H1 (cell line): ENCODE measurements at regions not wholly inside any gene's neighbourhood (a gene's known extent, or its start where the extent isn't known, plus 50 kb on each side); places are given as distances from the start of the nearest gene placed in this dataset.

ENCODE experiments used
- CTCF ChIA-PET: fragments of 300-600 bp; sonication (Branson Sonifier 250); formaldehyde crosslinking; loops from one replicate; lab custom pipeline; 2021; ENCODE audit not compliant: partially characterized antibody; lab: Charles Lee
- POLR2A ChIA-PET: fragments of 300-600 bp; sonication (Branson Sonifier 250); formaldehyde crosslinking; loops from one replicate; lab custom pipeline; 2021; ENCODE audit warnings: inconsistent platforms; ENCODE audit not compliant: partially characterized antibody; lab: Charles Lee
- DNase-seq, 2 experiments: peaks; one replicate each; pipeline versions ENCODE4 v3.0.0 to v3.0.0-alpha.2; 2010 to 2022; ENCODE audit warnings: low spot score in 2 of 2, low read depth in 1 of 2, mixed read lengths in 1 of 2
- FAIRE-seq: peaks from 2 replicates; lab custom pipeline; 2011; peaks lifted over from hg19 to GRCh38; lab: Jason Lieb, UNC
- H2AFZ ChIP-seq: 2 replicates; pipeline ENCODE4 v1.8.1; 2012; ENCODE audit warnings: low read length, inconsistent platforms
- H2AK5ac ChIP-seq: 2 replicates; pipeline ENCODE4 v1.6.1; 2013; ENCODE audit warnings: low read depth, low read length
- H2BK120ac ChIP-seq: replicated peaks from 2 replicates; pipeline ENCODE3; 2013; ENCODE audit warnings: low read depth, low read length, inconsistent platforms
- H2BK12ac ChIP-seq: 2 replicates; pipeline ENCODE4 v1.6.1; 2013; ENCODE audit warnings: low read depth, low read length
- H2BK15ac ChIP-seq: 2 replicates; pipeline ENCODE4 v1.6.1; 2013; ENCODE audit warnings: low read length
- H2BK20ac ChIP-seq: 2 replicates; pipeline ENCODE4 v1.6.1; 2013; ENCODE audit warnings: low read length
- H2BK5ac ChIP-seq: 2 replicates; pipeline ENCODE4 v1.6.1; 2013; ENCODE audit warnings: low read depth, low read length
- H3K14ac ChIP-seq: 2 replicates; pipeline ENCODE4 v1.6.1; 2013; ENCODE audit warnings: inconsistent platforms; ENCODE audit not compliant: insufficient read length
- H3K18ac ChIP-seq: 2 replicates; pipeline ENCODE4 v1.6.1; 2013; ENCODE audit warnings: low read length; ENCODE audit errors: extremely low read depth
- H3K23ac ChIP-seq: 2 replicates; pipeline ENCODE4 v1.6.1; 2013; ENCODE audit warnings: inconsistent platforms; ENCODE audit not compliant: insufficient read length
- H3K23me2 ChIP-seq: 2 replicates; pipeline ENCODE4 v1.6.1; 2013; ENCODE audit warnings: low read depth, low read length
- H3K27ac ChIP-seq: 2 replicates; pipeline ENCODE4 v1.6.1; 2011; ENCODE audit warnings: low read depth, low read length, inconsistent platforms
- H3K27me3 ChIP-seq, 4 experiments: replicated peaks in 1 of 4; 1 replicate in 1 of 4; 2 replicates in 3 of 4; pipeline versions ENCODE4 v1.6.1 to v1.8.1; 2011 to 2013; ENCODE audit warnings: low read length in 3 of 4, mild to moderate bottlenecking in 3 of 4, inconsistent platforms in 2 of 4, mixed read lengths in 2 of 4, moderate library complexity in 1 of 4; ENCODE audit not compliant: control insufficient read depth in 3 of 4, insufficient read depth in 3 of 4; ENCODE audit errors: extremely low read depth in 1 of 4
- H3K36me3 ChIP-seq, 4 experiments: 2 replicates each; pipeline versions ENCODE4 v1.6.1 to v1.8.1; 2011 to 2013; ENCODE audit warnings: mild to moderate bottlenecking in 4 of 4, low read length in 3 of 4, moderate library complexity in 2 of 4, control low read depth in 1 of 4, inconsistent platforms in 1 of 4; ENCODE audit not compliant: insufficient read depth in 4 of 4, control insufficient read depth in 2 of 4
- H3K4ac ChIP-seq: replicated peaks from 2 replicates; pipeline ENCODE3; 2013; ENCODE audit warnings: low read length, low read depth, mixed read lengths, inconsistent platforms; ENCODE audit not compliant: insufficient read length
- H3K4me1 ChIP-seq, 4 experiments: replicated peaks in 1 of 4; 1 replicate in 1 of 4; 2 replicates in 3 of 4; pipeline versions ENCODE4 v1.6.1 to v1.8.1; 2011 to 2013; ENCODE audit warnings: low read length in 3 of 4, inconsistent platforms in 2 of 4, mixed read lengths in 1 of 4; ENCODE audit not compliant: insufficient read depth in 4 of 4, control insufficient read depth in 3 of 4
- H3K4me2 ChIP-seq, 2 experiments: 2 replicates each; pipeline versions ENCODE4 v1.6.1 to v1.8.1; 2011 to 2013; ENCODE audit warnings: low read depth in 2 of 2, low read length in 2 of 2, control low read depth in 1 of 2, inconsistent platforms in 1 of 2, mild to moderate bottlenecking in 1 of 2; ENCODE audit not compliant: insufficient read depth in 1 of 2
- H3K4me3 ChIP-seq, 4 experiments: fragments of 200-600, 300-600 bp in 1 of 4; sonication (generic), shearing (Covaris generic), sonication (Bioruptor Twin) in 1 of 4; 2 replicates each; pipeline versions ENCODE4 v1.5.1 to v1.8.1; 2011 to 2016; ENCODE audit warnings: low read length in 4 of 4, low read depth in 3 of 4, control low read depth in 2 of 4, inconsistent platforms in 2 of 4, mild to moderate bottlenecking in 2 of 4, mixed read lengths in 1 of 4, moderate library complexity in 1 of 4; ENCODE audit not compliant: insufficient read depth in 2 of 4; ENCODE audit errors: extremely low read depth in 1 of 4
- H3K56ac ChIP-seq: replicated peaks from 2 replicates; pipeline ENCODE3; 2013; ENCODE audit warnings: low read depth, mild to moderate bottlenecking, mixed read lengths, low read length, inconsistent platforms; ENCODE audit not compliant: insufficient read length
- H3K79me1 ChIP-seq: 2 replicates; pipeline ENCODE4 v1.6.1; 2013; ENCODE audit warnings: low read depth, low read length, control low read depth
- H3K79me2 ChIP-seq, 2 experiments: 2 replicates each; pipeline versions ENCODE4 v1.6.1 to v1.8.1; 2012 to 2013; ENCODE audit warnings: low read length in 2 of 2, mild to moderate bottlenecking in 2 of 2, inconsistent platforms in 1 of 2; ENCODE audit not compliant: insufficient read depth in 2 of 2, control insufficient read depth in 1 of 2
- H3K9ac ChIP-seq, 4 experiments: replicated peaks in 1 of 4; 1 replicate in 1 of 4; 2 replicates in 3 of 4; pipeline versions ENCODE4 v1.6.1 to v1.8.1; 2011 to 2013; ENCODE audit warnings: low read depth in 3 of 4, low read length in 3 of 4, control low read depth in 2 of 4, mild to moderate bottlenecking in 2 of 4, moderate library complexity in 2 of 4, inconsistent platforms in 1 of 4; ENCODE audit errors: extremely low read depth in 1 of 4
- H3K9me3 ChIP-seq, 2 experiments: 2 replicates each; pipeline versions ENCODE4 v1.6.1 to v1.8.1; 2012 to 2013; ENCODE audit warnings: mild to moderate bottlenecking in 2 of 2, moderate library complexity in 2 of 2, control low read depth in 1 of 2, inconsistent platforms in 1 of 2, low read depth in 1 of 2, low read length in 1 of 2, mixed read lengths in 1 of 2; ENCODE audit not compliant: insufficient read depth in 2 of 2
- H4K20me1 ChIP-seq, 2 experiments: replicated peaks in 1 of 2; 2 replicates each; pipeline versions ENCODE3 to v1.8.1; 2011 to 2013; ENCODE audit warnings: inconsistent platforms in 2 of 2, low read length in 2 of 2, mild to moderate bottlenecking in 1 of 2; ENCODE audit not compliant: insufficient read depth in 2 of 2, control insufficient read depth in 1 of 2
- H4K5ac ChIP-seq: 2 replicates; pipeline ENCODE4 v1.6.1; 2013; ENCODE audit warnings: low read length, low read depth, mixed read lengths, inconsistent platforms; ENCODE audit not compliant: insufficient read length
- H4K8ac ChIP-seq: 2 replicates; pipeline ENCODE4 v1.8.0; 2013; ENCODE audit warnings: mild to moderate bottlenecking, moderate library complexity, low read length, inconsistent platforms; ENCODE audit not compliant: insufficient read depth; ENCODE audit errors: extremely low read depth
- H4K91ac ChIP-seq: replicated peaks from 2 replicates; pipeline ENCODE3; 2013; ENCODE audit warnings: low read length, mixed read lengths, inconsistent platforms; ENCODE audit not compliant: insufficient read length
- ASH2L ChIP-seq: fragments of 200-600, 300-600 bp; sonication (generic); IDR thresholded peaks from one replicate; pipeline ENCODE4 v1.7.1; 2017; ENCODE audit warnings: low read length
- ATF2 ChIP-seq: IDR thresholded peaks from 2 replicates; pipeline ENCODE4 v1.6.1; 2012; ENCODE audit warnings: low read length, inconsistent platforms
- CBX8 ChIP-seq: fragments of 300-800, 300-1000 bp; sonication (generic); IDR thresholded peaks from 2 replicates; pipeline ENCODE4 v1.7.1; 2016; ENCODE audit warnings: low read depth, low read length, borderline replicate concordance
- EGR1 ChIP-seq: IDR thresholded peaks from 2 replicates; pipeline ENCODE4 v1.6.1; 2011; ENCODE audit warnings: low read depth, low read length, borderline replicate concordance
- FOSL1 ChIP-seq: IDR thresholded peaks from 2 replicates; pipeline ENCODE4 v1.6.1; 2011; ENCODE audit warnings: mild to moderate bottlenecking, low read depth, low read length, moderate library complexity; ENCODE audit not compliant: insufficient read depth
- GABPA ChIP-seq: IDR thresholded peaks from 2 replicates; pipeline ENCODE4 v1.6.1; 2011; ENCODE audit warnings: mild to moderate bottlenecking, low read length, moderate library complexity, borderline replicate concordance; ENCODE audit not compliant: insufficient read depth
- JUND ChIP-seq: IDR thresholded peaks from 2 replicates; pipeline ENCODE4 v1.6.1; 2011; ENCODE audit warnings: mild to moderate bottlenecking, improper control_type of control experiment, low read length
- KDM5A ChIP-seq: fragments of 200-600 bp; IDR thresholded peaks from 2 replicates; pipeline ENCODE4 v1.7.1; 2012; ENCODE audit warnings: mild to moderate bottlenecking, low read length, inconsistent platforms, mixed read lengths
- RFX5 ChIP-seq: IDR thresholded peaks from 2 replicates; pipeline ENCODE4 v1.6.1; 2011; ENCODE audit warnings: low read depth, low read length, improper control_type of control experiment, borderline replicate concordance
- RXRA ChIP-seq: IDR thresholded peaks from 2 replicates; pipeline ENCODE4 v1.6.1; 2011; ENCODE audit warnings: low read depth, mild to moderate bottlenecking, low read length, moderate library complexity; ENCODE audit not compliant: insufficient read depth
- SP1 ChIP-seq: IDR thresholded peaks from 2 replicates; pipeline ENCODE4 v1.6.1; 2011; ENCODE audit warnings: low read depth, low read length
- SUZ12 ChIP-seq: fragments of 200-600 bp; sonication (generic); IDR thresholded peaks from 2 replicates; pipeline ENCODE4 v1.6.1; 2012; ENCODE audit warnings: mild to moderate bottlenecking, inconsistent platforms, low read length, moderate library complexity, mixed read lengths
- TBP ChIP-seq: IDR thresholded peaks from 2 replicates; pipeline ENCODE4 v1.6.1; 2011; ENCODE audit warnings: low read depth, low read length, improper control_type of control experiment
- ZNF274 ChIP-seq: IDR thresholded peaks from 2 replicates; pipeline ENCODE4 v1.7.0; 2012; ENCODE audit warnings: low read length, borderline replicate concordance; ENCODE audit errors: extremely low read depth
- WGBS, 2 experiments: shearing (Covaris generic) in 1 of 2; methylation state at CpG; one replicate each; pipeline versions ENCODE4 v1.1.6 to v1.1.7; 2013 to 2015; ENCODE audit warnings: low lambda C conversion rate in 2 of 2, mixed read lengths in 2 of 2, inconsistent platforms in 1 of 2, low coverage in 1 of 2, missing lambda C conversion rate in 1 of 2; ENCODE audit not compliant: insufficient replicate concordance in 2 of 2, insufficient coverage in 1 of 2, insufficient read length in 1 of 2; ENCODE audit errors: extremely low coverage in 1 of 2, missing lambda C conversion rate in 1 of 2; 5-methylcytosine and 5-hydroxymethylcytosine counted together

- H3K9ac ChIP-seq = no peak overlapping the region
- no peak overlapping the region for H3K4me2 ChIP-seq
- no peak overlapping the region for H2BK20ac ChIP-seq
- no peak overlapping the region for H4K91ac ChIP-seq
- H2BK5ac ChIP-seq = no peak overlapping the region
- no peaks in the 10 kb centered on the region for H3K79me2 ChIP-seq
- no peaks in the 10 kb centered on the region for H4K20me1 ChIP-seq
- no peak overlapping the region for H3K23ac ChIP-seq
- no peak overlapping the region for H3K4ac ChIP-seq
- DNase-seq (no peak), FAIRE-seq (no peak)
- no peaks in the 10 kb centered on the region for H3K23me2 ChIP-seq
- WGBS, 2 experiments = 90% methylated on average over 1 of the region's 1 CpG; no CpG with 5 or more reads in 1 of the 2 experiments
- no peaks in the 10 kb centered on the region for H3K27me3 ChIP-seq
- no peak overlapping the region for H3K56ac ChIP-seq
- ChIA-PET POLR2A (no interaction called here), CTCF (no interaction called here)
- no peak overlapping the region for H3K4me3 ChIP-seq
- H3K79me1 ChIP-seq = no peaks in the 10 kb centered on the region
- H2BK15ac ChIP-seq = no peak overlapping the region
- H3K27ac ChIP-seq = no peak overlapping the region
- no peak overlapping the region for H2BK120ac ChIP-seq
- H4K5ac ChIP-seq = no peak overlapping the region
- no peak overlapping the region for H3K18ac ChIP-seq
- no peak overlapping the region for H2AFZ ChIP-seq
- H2AK5ac ChIP-seq = no peak overlapping the region
- no peak overlapping the region for H2BK12ac ChIP-seq
- H3K9me3 ChIP-seq = peaks cover 0 to 2% of the 10 kb centered on the region in 2 experiments; a peak in 1 of 4 replicates
- H3K36me3 ChIP-seq = no peaks in the 10 kb centered on the region; a peak in 1 of 8 replicates
- H3K4me1 ChIP-seq = no peaks in the 10 kb centered on the region
- no peak overlapping the region for H3K14ac ChIP-seq
- no peak overlapping the region for H4K8ac ChIP-seq
- TF ChIP-seq KDM5A (no peak), JUND (no peak), ATF2 (no peak), RXRA (no peak), RFX5 (no peak), SUZ12 (no peak), ASH2L (no peak), SP1 (no peak), ZNF274 (no peak), TBP (no peak), CBX8 (no peak), EGR1 (no peak), FOSL1 (no peak), GABPA (no peak)
Observed at GRCh38 chr4:101710806-101711205, 79.7 kb upstream of the BANK1 start.
